ENCODE measurements at regions not wholly inside any gene's neighbourhood (a gene's known extent, or its start where the extent isn't known, plus 50 kb on each side); places are given as distances from the start of the nearest gene placed in this dataset.

- no peaks in the 10 kb centered on the region for H3F3A ChIP-seq (replicated peaks; ENCODE audit: insufficient read depth)
- H3K27me3 ChIP-seq (ENCODE audit: insufficient read depth), result no peaks in the 10 kb centered on the region
- no peaks in the 10 kb centered on the region for H4K20me1 ChIP-seq (ENCODE audit: insufficient read depth)
- H3K4me3 ChIP-seq (ENCODE audit: low read depth in 2 of 2, low read length in 1 of 2), result no peak overlapping the region
- H3K9me3 ChIP-seq, result no peaks in the 10 kb centered on the region
- WGBS (ENCODE audit: low lambda C conversion rate), result 39% methylated on average over 2 of the region's 2 CpGs
- DNase-seq, result no peak
- H3K4me2 ChIP-seq, result no peak overlapping the region
- no peak for TF ChIP-seq EZH2phosphoT487 (IDR thresholded peaks at IDR 0.05; ENCODE audit: borderline replicate concordance, low read depth)
- no peak for TF ChIP-seq FOSL2 (IDR thresholded peaks at IDR 0.05; ENCODE audit: borderline replicate concordance, low read depth)
- TF ChIP-seq, protein P1, sequence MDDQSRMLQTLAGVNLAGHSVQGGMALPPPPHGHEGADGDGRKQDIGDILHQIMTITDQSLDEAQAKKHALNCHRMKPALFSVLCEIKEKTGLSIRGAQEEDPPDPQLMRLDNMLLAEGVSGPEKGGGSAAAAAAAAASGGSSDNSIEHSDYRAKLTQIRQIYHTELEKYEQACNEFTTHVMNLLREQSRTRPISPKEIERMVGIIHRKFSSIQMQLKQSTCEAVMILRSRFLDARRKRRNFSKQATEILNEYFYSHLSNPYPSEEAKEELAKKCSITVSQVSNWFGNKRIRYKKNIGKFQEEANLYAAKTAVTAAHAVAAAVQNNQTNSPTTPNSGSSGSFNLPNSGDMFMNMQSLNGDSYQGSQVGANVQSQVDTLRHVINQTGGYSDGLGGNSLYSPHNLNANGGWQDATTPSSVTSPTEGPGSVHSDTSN (IDR thresholded peaks at IDR 0.05), result no peak
- no peak for TF ChIP-seq RFX5 (IDR thresholded peaks at IDR 0.05; ENCODE audit: low read length)
- TF ChIP-seq SIN3A (IDR thresholded peaks at IDR 0.05; ENCODE audit: borderline replicate concordance, low read depth, low read length), result no peak
- no peak for TF ChIP-seq RAD21 (IDR thresholded peaks at IDR 0.05; ENCODE audit: low read length)
- no peak for TF ChIP-seq RXRA (IDR thresholded peaks at IDR 0.05; ENCODE audit: borderline replicate concordance, low read depth)
- TF ChIP-seq TAF1 (IDR thresholded peaks at IDR 0.05; ENCODE audit: borderline replicate concordance, low read depth, low read length), result no peak
- no peak for TF ChIP-seq JUND (IDR thresholded peaks at IDR 0.05)
- no peak for TF ChIP-seq EP300 (IDR thresholded peaks at IDR 0.05; ENCODE audit: borderline replicate concordance in 1 of 2, low read depth in 1 of 2, low read length in 1 of 2)
- no peak for TF ChIP-seq GATA2 (CRISPR knock-in tag; IDR thresholded peaks at IDR 0.05)
- H3K36me3 ChIP-seq (replicated peaks in 1 of 2; ENCODE audit: control insufficient read depth in 1 of 2, insufficient read depth in 2 of 2, low read length in 1 of 2), result no peaks in the 10 kb centered on the region
- ChIA-PET POLR2A (no interaction called here), CTCF (no interaction called here)
- H3K4me1 ChIP-seq (ENCODE audit: control insufficient read depth in 1 of 2, insufficient read depth in 2 of 2, low read depth in 1 of 2, low read length in 1 of 2), result no peaks in the 10 kb centered on the region
- H3K9me2 ChIP-seq, result no peaks in the 10 kb centered on the region
- H3K9ac ChIP-seq, result no peak overlapping the region
- no peak overlapping the region for H2AFZ ChIP-seq (ENCODE audit: low read depth)
- no peaks in the 10 kb centered on the region for H3K79me2 ChIP-seq (ENCODE audit: insufficient read depth)
- no peak overlapping the region for H3K27ac ChIP-seq (ENCODE audit: low read depth in 2 of 2, low read length in 1 of 2)
Measured at GRCh38 chr14:63147018-63147417, 57.2 kb upstream of the RHOJ start.

- H3K79me2 ChIP-seq (ENCODE audit: insufficient read depth), result no peaks in the 10 kb centered on the region
- H3K4me2 ChIP-seq, result no peak overlapping the region
- CTCF ChIA-PET, result interaction anchor here (0.8 to 1.3 kb wide), 3 partner anchors 21 to 968 kb away, joined by 3 to 5 read pairs (median 4); no protein-coding TSS in a partner anchor
Measured at GRCh38 chr14:63134801-63135200, 69.4 kb upstream of the RHOJ start.

More at GRCh38 chr14:63134801-63135200, 69.4 kb upstream of the RHOJ start:
- POLR2A ChIA-PET, result no interaction called here
- H3K9ac ChIP-seq, result no peak overlapping the region
- H3K36me3 ChIP-seq (replicated peaks in 1 of 2; ENCODE audit: control insufficient read depth in 1 of 2, insufficient read depth in 2 of 2, low read length in 1 of 2), result no peaks in the 10 kb centered on the region
- no peaks in the 10 kb centered on the region; the same call in 1 of the 2 replicates for H3K27me3 ChIP-seq (ENCODE audit: insufficient read depth)
- H3K4me1 ChIP-seq (ENCODE audit: control insufficient read depth in 1 of 2, insufficient read depth in 2 of 2, low read depth in 1 of 2, low read length in 1 of 2), result no peaks in the 10 kb centered on the region
- 0 out of 2 replicates have a peak, but pooled peaks cover 6% of the 10 kb centered on the region for H3K9me2 ChIP-seq
- H3K4me3 ChIP-seq (ENCODE audit: low read depth in 2 of 2, low read length in 1 of 2), result no peak overlapping the region; a peak in 1 of 4 replicates
- TF ChIP-seq RAD21 (IDR thresholded peaks at IDR 0.05; ENCODE audit: low read length) (peak; percentile 51), FOXJ3 (CRISPR knock-in tag; IDR thresholded peaks at IDR 0.05) (no peak), CTCF (IDR thresholded peaks at IDR 0.05) (peak; percentile 46), NFIC (IDR thresholded peaks at IDR 0.05; ENCODE audit: borderline replicate concordance) (no peak), REST (IDR thresholded peaks at IDR 0.05; ENCODE audit: low read depth, low read length) (no peak), SMC3 (IDR thresholded peaks at IDR 0.05; ENCODE audit: low read depth, low read length) (peak; percentile 6; the same call in 1 of the 2 replicates)
- TF ChIP-seq, protein P1 (IDR thresholded peaks at IDR 0.05), result no peak
- no peak overlapping the region for H3K27ac ChIP-seq (ENCODE audit: low read depth in 2 of 2, low read length in 1 of 2)
- H3K9me3 ChIP-seq, result no peaks in the 10 kb centered on the region
- WGBS (ENCODE audit: low lambda C conversion rate), result under 1% methylated on average over 2 of the region's 2 CpGs
- no peaks in the 10 kb centered on the region for H3F3A ChIP-seq (replicated peaks; ENCODE audit: insufficient read depth)
- peak; percentile 30 for DNase-seq
- no peaks in the 10 kb centered on the region for H4K20me1 ChIP-seq (ENCODE audit: insufficient read depth)
- H2AFZ ChIP-seq (ENCODE audit: low read depth), result no peak overlapping the region
